Thyroid gland (tissue), 4 donors: ENCODE measurements at regions not wholly inside any gene's neighbourhood (a gene's known extent, or its start where the extent isn't known, plus 50 kb on each side); places are given as distances from the start of the nearest gene placed in this dataset.

ENCODE experiments used
- DNase-seq, 2 donors: peaks; one replicate each; pipeline ENCODE4 v3.0.0-alpha.2; 2019
- H3K27ac ChIP-seq, 3 donors: fragments of 200-600 bp; sonication (generic); 1 replicate in 2 of 3; 2 replicates in 1 of 3; pipeline ENCODE4 v1.5.1; 2016 to 2019; ENCODE audit warnings: mild to moderate bottlenecking in 1 of 3, moderate library complexity in 1 of 3
- H3K27me3 ChIP-seq: fragments of 200-600 bp; sonication (generic); one replicate; pipeline ENCODE4 v1.5.1; 2019
- H3K36me3 ChIP-seq, 2 donors: fragments of 200-600 bp; sonication (generic); one replicate each; pipeline ENCODE4 v1.5.1; 2016 to 2019
- H3K4me1 ChIP-seq, 2 donors: fragments of 200-600 bp; sonication (generic); one replicate each; pipeline ENCODE4 v1.5.1; 2017 to 2019
- H3K4me3 ChIP-seq, 3 donors: fragments of 200-600 bp; sonication (generic); replicated peaks in 1 of 3; 1 replicate in 2 of 3; 2 replicates in 1 of 3; pipeline ENCODE4 v1.5.1; 2016; ENCODE audit warnings: mild to moderate bottlenecking in 1 of 3
- H3K9me3 ChIP-seq: fragments of 200-600 bp; sonication (generic); one replicate; pipeline ENCODE4 v1.5.1; 2017
- POLR2A ChIP-seq, 2 donors: fragments of 450-650 bp; IDR thresholded peaks; one replicate each; pipeline ENCODE4 v1.6.1; 2017; ENCODE audit warnings: antibody characterized with exemption in 2 of 2, mild to moderate bottlenecking in 2 of 2, moderate library complexity in 1 of 2
- WGBS, 2 donors: methylation state at CpG; one replicate each; pipeline ENCODE4 v1.1.5; 2017; 5-methylcytosine and 5-hydroxymethylcytosine counted together
- intact Hi-C: fragments of 100-400 bp; cut with DNase I; formaldehyde crosslinking; loops from one replicate; pipeline ENCODE4 v1.15.1; 2023
- TF ChIP-seq, protein P1 (sequence below), 6 experiments: fragments of 200-600 bp in 3 of 6; fragments of 450-650 bp in 3 of 6; sonication (generic) in 3 of 6; IDR thresholded peaks; one replicate each; pipeline ENCODE4 v1.5.1; 2016 to 2019; ENCODE audit warnings: antibody characterized with exemption in 6 of 6, mild to moderate bottlenecking in 2 of 6, inconsistent platforms in 1 of 6, moderate library complexity in 1 of 6

- no peaks in the 10 kb centered on the region for H3K9me3 ChIP-seq
- H3K4me1 ChIP-seq: no peaks in the 10 kb centered on the region
- H3K4me3 ChIP-seq: no peak overlapping the region
- no peak for DNase-seq
- H3K36me3 ChIP-seq: no peaks in the 10 kb centered on the region
- TF ChIP-seq POLR2A (IDR thresholded peaks at IDR 0.05): no peak
- TF ChIP-seq, protein P1, sequence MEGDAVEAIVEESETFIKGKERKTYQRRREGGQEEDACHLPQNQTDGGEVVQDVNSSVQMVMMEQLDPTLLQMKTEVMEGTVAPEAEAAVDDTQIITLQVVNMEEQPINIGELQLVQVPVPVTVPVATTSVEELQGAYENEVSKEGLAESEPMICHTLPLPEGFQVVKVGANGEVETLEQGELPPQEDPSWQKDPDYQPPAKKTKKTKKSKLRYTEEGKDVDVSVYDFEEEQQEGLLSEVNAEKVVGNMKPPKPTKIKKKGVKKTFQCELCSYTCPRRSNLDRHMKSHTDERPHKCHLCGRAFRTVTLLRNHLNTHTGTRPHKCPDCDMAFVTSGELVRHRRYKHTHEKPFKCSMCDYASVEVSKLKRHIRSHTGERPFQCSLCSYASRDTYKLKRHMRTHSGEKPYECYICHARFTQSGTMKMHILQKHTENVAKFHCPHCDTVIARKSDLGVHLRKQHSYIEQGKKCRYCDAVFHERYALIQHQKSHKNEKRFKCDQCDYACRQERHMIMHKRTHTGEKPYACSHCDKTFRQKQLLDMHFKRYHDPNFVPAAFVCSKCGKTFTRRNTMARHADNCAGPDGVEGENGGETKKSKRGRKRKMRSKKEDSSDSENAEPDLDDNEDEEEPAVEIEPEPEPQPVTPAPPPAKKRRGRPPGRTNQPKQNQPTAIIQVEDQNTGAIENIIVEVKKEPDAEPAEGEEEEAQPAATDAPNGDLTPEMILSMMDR (IDR thresholded peaks at IDR 0.05): no peak
- no peaks in the 10 kb centered on the region for H3K27me3 ChIP-seq
- H3K27ac ChIP-seq: no peak overlapping the region
- intact Hi-C loops: no loop called here
- whole genome bisulfite sequencing, 2 donors: 90 to 93% methylated on average over 2 of the region's 2 CpGs
Measured at GRCh38 chr10:33776419-33777070, 442.1 kb upstream of the NRP1 start.

DNA sequence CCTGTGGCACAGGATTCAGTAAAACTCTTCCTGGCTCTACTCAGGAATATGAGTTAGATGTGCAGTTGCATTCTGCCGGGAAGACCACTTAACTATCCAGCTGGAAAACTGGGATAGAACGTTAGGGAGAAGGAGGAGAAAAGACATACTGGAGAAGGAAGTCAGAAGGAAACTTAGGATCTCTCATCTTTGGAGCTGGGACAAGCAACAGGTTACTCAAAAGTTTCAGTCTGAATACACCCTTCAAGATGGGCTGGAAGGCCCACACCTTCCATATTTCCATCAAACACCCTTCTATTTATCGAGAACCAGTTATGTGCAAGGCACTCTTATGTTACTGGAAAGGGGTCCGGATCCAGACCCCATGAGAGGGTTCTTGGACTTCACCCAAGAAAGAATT lies 440.4 kb upstream of the NRP1 start:
- TF ChIP-seq, protein P1 (IDR thresholded peaks at IDR 0.05): no peak
- TF ChIP-seq POLR2A (IDR thresholded peaks at IDR 0.05): no peak
- H3K4me3 ChIP-seq: no peak overlapping the region
- 77 to 87% methylated on average over 4 of the region's 4 CpGs for WGBS, 2 donors
- H3K36me3 ChIP-seq: no peaks in the 10 kb centered on the region
- no peaks in the 10 kb centered on the region for H3K9me3 ChIP-seq
- H3K27ac ChIP-seq: no peak overlapping the region
- intact Hi-C loops: no loop called here
- no peaks in the 10 kb centered on the region for H3K27me3 ChIP-seq
- H3K4me1 ChIP-seq: no peaks in the 10 kb centered on the region
- DNase-seq: no peak

- no peak overlapping the region for H3K27ac ChIP-seq
- WGBS, 2 donors: 95% methylated on average over 21 of the region's 21 CpGs
- H3K27me3 ChIP-seq: no peaks in the 10 kb centered on the region
- no peak for DNase-seq
- no peak for TF ChIP-seq POLR2A (IDR thresholded peaks at IDR 0.05)
- TF ChIP-seq, protein P1 (IDR thresholded peaks at IDR 0.05): no peak
- H3K4me1 ChIP-seq: no peaks in the 10 kb centered on the region
- H3K36me3 ChIP-seq: no peaks in the 10 kb centered on the region
- intact Hi-C loops: no loop called here
- H3K9me3 ChIP-seq: no peaks in the 10 kb centered on the region
- H3K4me3 ChIP-seq: no peak overlapping the region
Measured at GRCh38 chr10:33773886-33774480, 439.5 kb upstream of the NRP1 start.

DNA sequence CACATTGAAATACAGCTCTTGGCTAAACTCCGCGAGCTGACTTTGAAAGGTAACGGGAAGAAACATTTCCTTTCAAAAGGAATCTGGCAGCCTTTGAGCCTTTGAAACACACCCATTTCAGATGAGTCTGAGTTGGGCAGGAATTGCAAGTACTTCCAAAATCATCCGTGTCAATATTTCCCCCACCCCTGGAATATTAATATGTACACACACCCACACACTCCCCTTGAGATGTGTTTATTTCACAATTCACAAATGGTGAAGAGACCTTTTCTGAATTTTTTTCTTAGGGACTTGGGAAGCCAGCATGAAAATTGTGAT lies 438.7 kb upstream of the NRP1 start:
- H3K4me3 ChIP-seq: no peak overlapping the region
- no peak overlapping the region for H3K27ac ChIP-seq

More for the DNA sequence above, 438.7 kb upstream of the NRP1 start:
- WGBS, 2 donors: 60 to 64% methylated on average over 4 of the region's 4 CpGs
- Histone ChIP-seq H3K9me3 (no peaks in the 10 kb centered on the region), H3K36me3 (no peaks in the 10 kb centered on the region), H3K27me3 (no peaks in the 10 kb centered on the region), H3K4me1 (no peaks in the 10 kb centered on the region)
- DNase-seq: no peak
- no peak for TF ChIP-seq POLR2A (IDR thresholded peaks at IDR 0.05)
- TF ChIP-seq, protein P1 (IDR thresholded peaks at IDR 0.05): no peak
- intact Hi-C loops: no loop called here
